GM21381 (cell line): ENCODE measurements at regions not wholly inside any gene's neighbourhood (a gene's known extent, or its start where the extent isn't known, plus 50 kb on each side); places are given as distances from the start of the nearest gene placed in this dataset.
"Not testable (repeated sequence)": the region's sequence is repeated elsewhere in the genome, so short reads cannot be mapped to it uniquely, and the experiment has no call there.

Experiments
- ATAC-seq: cut with Tn5 transposase; IDR thresholded peaks from one replicate; pipeline ENCODE4 v1.9.1; 2021; ENCODE audit warnings: mild to moderate bottlenecking, moderate library complexity; ENCODE audit not compliant: unreplicated experiment

DNA sequence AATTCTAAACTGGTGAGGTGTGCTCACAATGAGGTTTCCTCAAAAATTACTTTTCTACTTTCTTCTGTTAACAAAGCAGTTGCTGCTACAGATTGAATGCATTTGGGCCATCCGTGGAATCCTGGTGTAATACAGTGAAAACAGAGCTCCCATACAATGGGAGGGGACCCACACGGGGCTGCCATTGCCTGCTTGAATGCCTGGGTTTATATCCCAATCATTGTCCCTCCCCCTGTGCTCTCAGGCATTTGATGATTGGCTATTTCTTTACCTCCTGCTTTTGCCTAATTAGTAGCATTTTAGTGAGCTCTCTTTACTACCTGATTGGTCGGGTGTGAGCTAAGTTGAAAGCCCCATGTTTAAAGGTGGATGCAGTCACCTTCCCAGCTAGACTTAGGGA is 52.9 kb upstream of the CSF1 start:
- ATAC-seq: not testable (repeated sequence)

DNA sequence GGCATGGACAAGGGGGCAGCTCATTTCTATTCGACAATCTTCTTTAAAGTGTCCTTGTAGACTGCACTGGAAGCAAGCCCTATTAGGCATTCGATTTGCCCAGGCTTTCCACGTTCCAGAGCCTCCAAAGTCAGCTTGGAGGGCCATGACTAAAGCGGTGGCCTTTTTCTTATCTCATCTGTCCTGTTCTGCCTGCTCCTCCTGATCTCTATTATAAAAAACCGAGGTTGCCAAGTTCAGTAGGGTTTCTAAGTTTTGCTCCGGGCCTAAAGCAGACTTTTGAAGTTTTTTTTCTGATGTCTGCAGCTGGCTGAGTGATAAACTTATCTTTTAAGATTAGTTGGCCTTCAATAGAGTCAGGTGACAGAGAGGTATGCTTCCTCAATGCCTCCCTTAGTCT is 54.7 kb upstream of the CSF1 start:
- not testable (repeated sequence) for ATAC-seq

DNA sequence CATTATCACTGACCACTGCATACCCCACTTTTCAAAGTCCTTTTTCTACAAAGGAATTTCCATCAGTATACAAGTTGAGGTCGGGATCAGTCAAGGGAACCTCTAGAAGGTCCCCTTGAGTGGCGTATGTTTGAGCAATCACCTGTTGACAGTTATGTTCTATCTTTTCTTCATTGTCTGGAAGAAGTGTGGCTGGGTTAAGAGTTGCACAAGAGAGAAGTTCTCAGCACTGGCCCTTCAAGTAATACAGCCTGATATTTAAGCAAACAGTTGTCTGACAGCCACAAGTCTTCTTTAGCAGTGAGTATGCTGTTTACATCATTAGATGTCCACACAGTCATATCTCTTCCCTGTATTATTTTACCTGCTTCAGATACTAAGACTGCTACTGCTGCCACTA is 56.7 kb upstream of the CSF1 start:
- ATAC-seq: not testable (repeated sequence)

DNA sequence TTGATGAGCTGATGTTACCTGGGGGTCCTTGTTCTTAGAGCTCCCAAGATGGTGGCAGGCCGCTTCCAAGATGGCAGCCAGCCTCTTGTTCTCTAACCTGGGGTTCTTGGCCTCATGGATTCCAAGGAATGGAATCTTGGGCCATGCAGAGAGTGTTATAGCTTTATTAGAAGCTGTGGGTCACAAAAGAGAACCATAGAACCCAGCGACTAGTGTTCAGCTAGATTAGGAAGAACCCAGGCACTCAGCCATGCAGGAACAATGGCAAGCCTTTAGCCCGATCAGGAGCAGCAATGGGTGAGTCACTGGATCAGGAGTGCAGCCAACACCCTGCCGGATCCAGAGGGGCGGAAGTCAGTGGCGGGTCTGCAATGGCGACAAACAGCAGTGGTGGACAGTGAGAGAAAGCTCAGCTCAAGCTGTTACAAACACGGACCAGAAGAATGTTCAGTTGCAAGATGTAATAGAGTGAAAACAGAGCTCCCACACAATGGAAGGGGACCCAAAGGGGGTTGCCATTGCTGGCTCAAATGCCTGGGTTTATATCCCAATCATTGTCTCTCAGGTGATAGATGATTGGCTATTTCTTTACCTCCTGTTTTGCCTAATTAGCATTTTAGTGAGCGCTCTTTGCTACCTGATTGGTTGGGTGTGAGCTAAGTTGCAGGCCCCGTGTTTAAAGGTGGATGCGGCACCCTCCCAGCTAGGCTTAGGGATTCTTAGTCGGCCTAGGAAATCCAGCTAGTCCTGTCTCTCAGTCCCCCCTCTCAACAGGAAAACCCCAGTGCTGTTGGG is 58.2 kb upstream of the CSF1 start:
- not testable (repeated sequence) for ATAC-seq

DNA sequence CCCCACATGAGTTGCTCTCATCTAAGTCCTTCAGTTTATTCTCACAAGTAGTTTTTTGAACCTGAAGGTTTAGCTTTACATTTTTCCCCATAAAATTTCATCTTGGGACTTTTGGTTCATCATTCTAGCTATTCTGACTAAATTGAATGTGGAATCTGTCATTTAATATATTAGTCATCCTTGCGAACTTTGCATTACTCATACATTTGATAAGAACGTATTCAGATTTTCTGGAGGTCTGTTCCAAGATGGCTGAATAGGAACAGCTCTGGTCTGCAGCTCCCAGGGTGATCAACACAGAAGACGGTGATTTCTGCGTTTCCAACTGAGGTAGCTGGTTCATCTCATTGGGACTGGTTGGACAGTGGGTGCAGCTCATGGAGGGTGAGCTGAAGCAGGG is 59.8 kb upstream of the CSF1 start:
- ATAC-seq: no peak

DNA sequence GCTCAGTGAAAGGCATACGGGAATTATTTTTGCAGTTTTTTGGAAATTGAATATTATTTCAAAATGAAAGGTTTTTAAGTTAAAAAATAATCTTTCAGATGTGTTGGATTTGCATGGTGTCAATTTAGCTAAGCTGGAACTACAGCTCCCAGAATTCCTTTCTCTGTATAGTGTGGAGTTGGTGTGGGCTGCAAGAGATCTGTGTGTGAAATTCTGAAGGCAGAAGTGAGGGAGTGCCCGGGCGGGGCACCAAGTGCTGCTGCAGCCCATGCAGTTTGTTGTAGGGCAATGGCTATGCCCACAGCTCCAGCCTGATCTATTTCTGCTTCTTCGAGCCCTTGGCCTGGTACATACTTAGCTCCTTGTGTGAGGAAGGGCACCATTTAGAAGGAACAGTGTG is 60.5 kb upstream of the CSF1 start:
- ATAC-seq: no peak

DNA sequence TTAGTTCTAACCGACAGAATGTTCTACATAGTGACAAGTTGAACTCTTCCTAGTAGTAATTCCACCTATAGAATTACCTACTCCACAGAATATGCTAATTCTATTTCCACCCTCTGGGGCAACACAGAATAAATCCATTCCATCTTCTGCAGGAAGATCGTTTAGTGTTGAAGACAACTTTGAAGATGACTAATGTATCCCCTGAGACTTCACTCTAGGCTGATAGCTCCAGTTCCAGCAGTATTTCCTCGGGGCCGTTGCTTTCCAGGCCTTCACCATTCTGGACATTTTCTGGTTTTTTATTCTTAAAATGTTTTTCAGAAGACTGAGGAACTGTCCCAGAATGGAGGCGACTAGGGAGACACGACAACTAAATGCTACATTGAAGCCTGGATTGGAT is 61.0 kb upstream of the CSF1 start:
- ATAC-seq: no peak

DNA sequence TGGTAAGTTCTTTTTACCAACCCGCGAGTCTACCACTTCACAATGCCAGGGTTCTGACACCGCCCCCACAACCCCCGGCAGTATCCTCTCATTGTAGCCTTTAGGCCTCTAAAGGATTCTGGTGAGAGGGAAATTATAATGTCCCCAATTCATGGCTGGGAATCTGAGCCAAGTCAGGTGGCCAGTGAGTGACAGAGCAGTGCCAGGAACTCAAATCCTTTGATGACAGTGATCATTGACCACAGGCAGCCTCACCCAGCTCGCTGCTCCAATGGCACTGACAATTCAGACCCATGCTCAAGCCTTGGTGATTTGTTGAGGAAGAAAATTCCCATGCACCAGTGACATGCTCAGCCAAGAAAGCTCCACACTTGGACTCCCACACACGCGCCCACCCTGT is 63.4 kb upstream of the CSF1 start:
- ATAC-seq: no peak

DNA sequence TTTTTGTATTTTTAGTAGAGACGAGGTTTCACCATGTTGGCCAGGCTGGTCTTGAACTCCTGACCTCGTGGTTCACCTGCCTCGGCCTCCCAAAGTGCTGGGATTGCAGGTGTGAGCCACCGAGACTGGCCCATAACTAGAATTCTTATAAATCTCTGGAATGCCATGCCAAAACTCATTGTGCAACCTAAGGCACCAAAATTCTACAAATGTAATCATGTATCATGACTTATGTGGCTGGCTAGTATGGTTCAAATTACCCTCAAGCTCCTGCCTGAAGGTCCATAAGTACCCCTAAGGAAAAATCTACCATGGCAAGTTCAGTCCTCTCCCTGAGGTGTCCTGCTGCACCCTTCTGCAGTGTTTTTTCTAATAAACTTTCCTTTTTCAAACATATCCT is 63.8 kb upstream of the CSF1 start:
- ATAC-seq: no peak

DNA sequence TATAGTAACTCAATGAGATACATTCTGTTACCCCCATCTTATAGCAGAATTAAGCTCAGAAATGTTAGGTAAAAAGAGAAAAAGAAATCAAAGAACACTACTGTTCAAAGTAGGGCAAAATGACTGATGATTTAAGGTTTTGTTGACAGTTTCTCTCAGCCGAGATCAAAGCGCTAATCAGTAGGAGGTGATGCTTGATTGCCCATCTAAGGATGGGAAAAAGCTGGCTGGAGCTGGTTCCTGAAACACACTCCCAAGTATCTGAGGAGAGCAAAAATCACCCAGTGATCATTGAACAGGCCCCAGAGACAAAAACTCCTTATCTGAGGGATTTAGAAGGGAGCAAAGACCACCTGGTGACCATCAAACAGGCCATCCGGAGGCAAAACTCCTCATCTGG is 64.5 kb upstream of the CSF1 start:
- ATAC-seq: no peak

DNA sequence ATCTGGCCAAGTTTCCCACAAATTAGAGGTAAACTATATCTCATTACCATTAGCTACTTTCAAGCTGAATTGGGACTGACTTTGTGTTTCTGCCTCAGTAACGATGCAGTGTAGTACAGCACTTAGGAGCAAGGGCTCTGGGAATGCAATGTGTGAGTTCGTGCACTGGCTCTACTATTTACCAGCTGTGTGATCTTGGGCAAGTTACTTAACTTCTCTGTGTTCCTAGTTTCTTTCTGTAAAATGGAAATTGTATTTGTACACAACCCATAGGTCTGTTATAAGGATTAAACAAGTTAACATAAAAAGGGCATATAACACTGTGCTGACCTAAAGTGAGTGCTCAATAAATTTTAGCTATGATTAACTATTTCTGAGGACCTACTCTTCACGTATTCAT is 65.0 kb upstream of the CSF1 start:
- ATAC-seq: no peak

DNA sequence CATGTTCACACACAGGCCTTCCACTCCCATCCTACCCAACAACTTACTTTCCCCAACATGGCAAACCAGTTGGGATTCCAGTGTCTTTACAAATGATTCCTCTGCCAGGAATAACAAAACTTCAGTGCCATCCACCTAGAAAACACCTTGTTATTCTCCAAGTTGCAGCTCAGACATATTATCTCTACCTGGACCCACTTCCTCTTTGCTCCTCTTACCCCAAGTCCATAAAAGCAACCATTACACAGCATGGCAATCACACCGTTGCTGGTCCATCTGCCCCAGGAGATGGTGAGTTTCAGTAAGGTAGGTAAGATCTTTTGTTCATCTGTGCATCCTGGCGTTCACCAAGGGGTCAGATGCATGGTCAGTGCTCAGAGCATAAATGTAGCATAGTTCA is 66.0 kb upstream of the CSF1 start:
- no peak for ATAC-seq

DNA sequence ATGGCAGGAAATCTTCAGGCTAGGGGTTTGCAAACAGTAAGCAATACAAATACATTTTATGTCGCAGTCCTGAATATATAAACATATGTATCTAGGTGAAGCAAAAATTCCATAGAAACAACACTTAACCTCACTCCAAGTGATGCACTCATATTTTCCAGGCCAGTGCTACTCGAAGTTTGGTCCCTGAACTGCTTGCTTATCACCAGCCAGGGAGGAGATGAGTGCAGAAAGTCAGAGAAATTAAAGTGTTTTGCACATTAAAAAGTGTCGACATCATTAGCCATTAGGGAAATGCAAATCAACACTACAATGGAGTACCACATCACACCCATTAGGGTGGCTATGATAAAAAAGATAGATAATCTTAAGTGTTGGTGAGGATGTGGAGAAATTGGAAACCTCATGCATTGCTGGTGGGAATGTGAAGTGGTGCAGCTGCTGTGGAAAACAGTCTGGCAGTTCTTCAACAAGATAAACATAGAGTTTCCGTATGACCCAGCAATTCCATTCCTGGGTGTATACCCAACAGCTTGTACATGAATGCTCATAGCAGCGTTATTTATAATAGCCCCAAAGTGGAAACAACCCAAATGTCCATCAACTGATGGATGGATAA is 70.5 kb upstream of the CSF1 start:
- no peak for ATAC-seq

DNA sequence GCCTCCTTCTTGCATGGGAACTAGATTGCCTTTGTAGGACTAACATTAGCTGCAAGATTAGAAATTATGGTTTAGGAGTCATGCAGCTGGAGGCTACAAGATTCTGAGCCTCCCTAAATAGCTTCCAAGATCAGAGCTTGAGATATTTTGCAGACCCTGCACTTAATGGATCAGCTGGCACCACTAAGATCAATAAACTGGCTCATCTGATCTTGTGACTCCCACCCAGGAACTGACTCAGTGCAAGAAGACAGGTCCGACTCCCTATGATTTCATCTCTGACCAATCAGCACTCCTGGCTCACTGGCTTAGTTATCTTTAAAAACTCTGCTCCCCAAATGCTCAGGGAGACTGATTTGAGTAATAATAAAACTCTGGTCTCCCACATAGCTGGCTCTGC is 71.4 kb upstream of the CSF1 start:
- not testable (repeated sequence) for ATAC-seq

DNA sequence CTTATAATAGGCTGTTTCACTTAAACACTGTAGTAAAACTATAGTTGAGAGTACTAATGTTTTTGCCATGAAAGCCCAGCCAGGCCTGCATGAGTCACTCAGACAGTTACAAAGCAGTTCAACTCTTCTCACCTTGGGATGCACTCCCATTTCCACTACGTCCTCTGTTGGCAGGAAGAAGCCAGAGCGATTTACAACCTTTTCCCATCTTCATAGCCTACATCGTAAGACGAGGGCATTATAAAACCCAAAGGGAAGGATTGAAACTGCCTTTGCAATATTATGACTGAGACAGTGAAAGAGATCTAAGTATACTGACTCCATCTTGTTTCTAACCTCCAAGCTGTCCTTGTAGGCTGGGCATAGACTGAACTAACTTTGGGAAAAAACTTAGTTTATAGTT is 71.8 kb upstream of the CSF1 start:
- no peak for ATAC-seq

DNA sequence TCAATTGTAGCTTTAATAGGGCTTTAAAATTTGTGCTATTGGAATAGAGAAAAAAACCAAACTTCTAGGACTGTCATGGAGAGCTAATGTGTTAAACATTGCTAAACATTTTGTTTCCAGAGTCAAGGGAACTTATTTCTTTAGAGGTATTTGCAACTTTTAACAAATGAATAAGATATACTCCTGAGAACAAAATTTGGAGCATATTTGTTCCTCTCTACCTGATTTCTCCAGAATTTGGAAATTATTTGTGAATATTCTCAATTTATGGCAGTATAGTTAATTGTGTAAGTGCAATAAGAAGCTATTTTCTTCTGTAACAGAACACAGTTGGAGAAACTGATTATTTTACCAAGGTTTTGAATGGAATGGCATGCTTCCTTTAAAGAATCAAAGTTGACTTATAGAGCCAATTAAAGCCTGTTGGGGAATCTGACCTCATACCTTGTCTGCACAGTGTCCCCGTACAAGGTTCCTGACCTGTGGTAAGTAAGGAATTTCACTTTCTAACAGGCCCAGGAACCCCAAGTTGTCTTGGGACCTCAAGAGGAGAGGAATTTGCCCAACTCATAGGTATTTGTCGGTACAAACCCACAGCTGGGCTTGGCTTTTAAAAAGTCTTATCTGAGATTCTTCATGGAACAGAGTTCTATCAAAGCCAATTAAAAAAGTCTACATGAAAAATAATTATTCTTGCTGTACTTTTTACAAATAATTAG is 72.6 kb upstream of the CSF1 start:
- no peak for ATAC-seq

DNA sequence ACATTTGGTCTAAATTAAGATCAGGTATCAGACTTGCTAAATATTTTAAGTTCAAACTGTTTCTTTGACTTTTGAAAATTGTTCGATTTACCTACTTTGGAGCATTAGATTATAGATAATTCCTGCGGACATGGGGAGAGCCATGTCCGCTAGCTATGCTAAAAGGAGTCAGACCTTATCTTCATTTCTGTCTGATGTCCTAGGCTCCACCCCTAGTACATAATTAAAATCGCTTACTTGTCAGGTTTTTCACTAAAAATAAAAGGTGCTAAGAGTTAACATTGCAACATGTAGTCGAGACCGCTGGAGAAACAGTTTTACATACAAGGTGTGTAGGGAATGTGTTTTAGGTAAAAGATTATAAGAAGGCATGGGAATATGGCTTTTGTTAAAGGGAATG is 71.9 kb upstream of the EPS8L3 start:
- ATAC-seq: not testable (repeated sequence)

DNA sequence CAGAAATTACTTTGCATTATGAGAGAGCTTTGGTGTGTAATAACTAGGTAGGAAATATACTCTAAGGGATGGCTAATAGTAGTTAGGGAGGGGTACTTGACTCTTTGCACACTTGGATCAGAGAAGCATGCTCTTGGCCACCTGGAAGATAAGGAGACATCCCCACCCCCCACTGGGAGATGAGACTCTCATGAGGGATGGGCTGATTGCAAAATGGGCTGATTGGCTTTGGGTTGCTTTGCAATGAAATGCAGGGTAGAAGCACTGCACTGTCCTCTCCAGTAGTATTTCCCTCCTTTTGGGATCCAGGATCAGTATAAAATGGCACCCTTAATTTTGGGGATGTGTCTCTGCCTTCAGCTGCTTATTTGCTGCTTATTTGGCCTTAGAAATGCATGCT is 71.2 kb upstream of the EPS8L3 start:
- no peak for ATAC-seq

DNA sequence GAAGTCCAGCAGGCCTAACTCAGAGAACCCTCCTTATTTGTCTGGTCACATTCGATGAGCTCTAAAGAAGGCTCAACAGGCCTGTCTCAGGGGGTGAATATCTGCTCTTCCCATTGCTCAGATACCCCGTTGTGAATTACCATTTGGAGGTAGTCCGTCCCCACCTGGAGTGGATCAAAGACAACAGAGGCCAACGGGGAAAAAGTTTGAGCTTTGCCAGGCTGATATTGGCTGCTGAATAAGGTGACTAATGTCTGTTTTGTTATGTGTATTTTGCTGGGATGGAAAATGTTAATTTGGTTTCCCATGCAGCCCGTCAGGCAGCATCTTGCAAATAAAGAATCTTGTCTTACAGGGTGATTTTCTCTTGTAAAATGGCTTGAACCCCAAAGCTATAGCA is 69.2 kb upstream of the EPS8L3 start:
- ATAC-seq: no peak

DNA sequence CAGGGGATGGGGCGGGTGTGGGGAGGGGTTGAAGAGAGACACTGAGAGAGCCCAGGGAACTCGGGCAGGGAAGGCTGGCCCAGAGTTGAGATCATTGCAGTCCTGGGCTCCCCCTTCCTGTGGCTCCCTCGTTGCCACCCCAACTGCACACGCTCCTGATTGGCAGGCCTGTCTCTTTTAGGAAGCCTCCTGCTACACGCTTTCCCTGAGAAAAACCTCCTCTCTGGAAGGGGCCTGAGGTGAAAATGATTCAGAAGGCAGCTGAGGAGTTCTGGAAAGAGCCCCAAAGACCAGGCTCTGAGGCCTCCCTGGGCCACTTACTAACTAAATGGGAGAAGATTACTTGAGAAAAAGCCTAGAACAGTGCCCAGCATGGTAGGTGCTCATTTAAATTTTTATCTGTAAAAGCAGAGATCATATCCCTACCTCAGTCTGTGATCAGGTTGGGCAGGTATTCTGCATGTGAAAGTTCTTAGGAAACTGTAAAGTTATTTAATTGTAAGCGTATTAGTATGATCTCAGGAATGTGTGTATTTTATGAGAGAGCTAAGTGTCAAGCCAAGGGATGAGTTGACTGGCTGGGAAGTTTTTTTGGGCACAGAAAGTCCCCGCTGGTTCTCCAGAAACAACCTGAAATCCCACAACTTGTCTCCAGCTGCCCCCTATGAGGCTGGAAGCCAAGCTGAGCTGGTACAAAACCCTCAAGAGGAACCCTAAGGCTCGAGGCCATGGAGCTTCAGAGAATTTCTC is 65.2 kb upstream of the EPS8L3 start:
- no peak for ATAC-seq

DNA sequence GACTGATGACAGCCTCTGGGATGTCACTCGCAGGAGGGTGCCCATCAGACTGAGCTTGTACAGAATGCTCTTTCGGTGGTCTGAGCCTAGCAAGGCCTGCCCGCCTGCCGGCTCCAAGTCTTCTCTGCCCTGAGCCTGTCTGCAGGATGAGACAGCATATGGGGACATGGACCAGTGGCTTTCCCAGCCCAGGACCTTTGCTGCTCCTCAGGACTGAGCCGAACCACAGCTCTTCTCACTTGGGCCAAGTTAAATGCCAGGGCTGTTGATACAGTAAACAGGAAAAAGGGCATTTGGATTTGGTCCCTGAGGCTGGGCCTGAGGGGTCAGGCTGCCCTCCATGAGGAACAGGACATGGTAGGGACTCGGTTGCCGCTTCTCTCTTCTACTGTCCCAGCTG is 64.3 kb upstream of the EPS8L3 start:
- ATAC-seq: no peak
